ENCODE measurements at regions not wholly inside any gene's neighbourhood (a gene's known extent, or its start where the extent isn't known, plus 50 kb on each side); places are given as distances from the start of the nearest gene placed in this dataset.

DNA sequence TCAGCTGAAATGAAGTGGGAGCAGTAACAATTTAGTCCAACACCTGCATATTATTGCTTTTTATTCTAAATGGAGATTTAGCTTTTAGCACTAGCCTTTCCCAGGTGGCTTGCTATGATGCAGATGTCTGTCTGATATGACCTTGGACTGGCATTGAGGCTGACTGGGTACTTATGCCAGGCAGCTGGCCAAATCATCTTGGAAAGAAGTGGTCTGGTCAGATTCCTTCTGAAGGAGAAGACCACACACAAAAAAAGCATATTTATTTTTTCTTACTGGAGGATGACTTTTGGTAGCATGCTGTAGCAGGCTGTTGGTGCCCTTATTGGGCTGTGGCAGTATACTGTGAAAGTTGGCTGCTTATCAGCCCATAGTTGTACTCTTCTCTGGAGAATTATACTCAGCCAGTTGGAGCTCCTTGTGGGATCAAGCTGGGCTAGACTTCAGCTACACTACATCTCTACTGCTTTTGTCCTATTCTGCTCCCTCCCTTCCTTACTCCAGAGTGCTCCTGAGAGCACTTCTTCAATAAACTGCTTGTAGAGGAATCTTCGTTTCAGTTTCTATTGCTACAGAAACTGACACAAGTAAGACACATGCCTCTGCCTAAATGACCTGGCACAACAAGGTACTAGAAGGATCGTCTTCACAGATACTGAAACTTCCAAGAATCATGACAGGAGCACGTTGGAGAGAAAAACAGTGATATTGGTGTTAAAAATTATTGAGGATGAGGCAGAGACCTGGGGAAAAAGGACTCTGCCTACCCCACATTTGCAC is 196.8 kb upstream of the RPS6KA3 start:
- DNase-seq: no peak
- TF ChIP-seq, protein P1, sequence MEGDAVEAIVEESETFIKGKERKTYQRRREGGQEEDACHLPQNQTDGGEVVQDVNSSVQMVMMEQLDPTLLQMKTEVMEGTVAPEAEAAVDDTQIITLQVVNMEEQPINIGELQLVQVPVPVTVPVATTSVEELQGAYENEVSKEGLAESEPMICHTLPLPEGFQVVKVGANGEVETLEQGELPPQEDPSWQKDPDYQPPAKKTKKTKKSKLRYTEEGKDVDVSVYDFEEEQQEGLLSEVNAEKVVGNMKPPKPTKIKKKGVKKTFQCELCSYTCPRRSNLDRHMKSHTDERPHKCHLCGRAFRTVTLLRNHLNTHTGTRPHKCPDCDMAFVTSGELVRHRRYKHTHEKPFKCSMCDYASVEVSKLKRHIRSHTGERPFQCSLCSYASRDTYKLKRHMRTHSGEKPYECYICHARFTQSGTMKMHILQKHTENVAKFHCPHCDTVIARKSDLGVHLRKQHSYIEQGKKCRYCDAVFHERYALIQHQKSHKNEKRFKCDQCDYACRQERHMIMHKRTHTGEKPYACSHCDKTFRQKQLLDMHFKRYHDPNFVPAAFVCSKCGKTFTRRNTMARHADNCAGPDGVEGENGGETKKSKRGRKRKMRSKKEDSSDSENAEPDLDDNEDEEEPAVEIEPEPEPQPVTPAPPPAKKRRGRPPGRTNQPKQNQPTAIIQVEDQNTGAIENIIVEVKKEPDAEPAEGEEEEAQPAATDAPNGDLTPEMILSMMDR (IDR thresholded peaks at IDR 0.05; ENCODE audit: low read depth, low read length): no peak
- Histone ChIP-seq H3K36me3 (no peaks in the 10 kb centered on the region), H3K27ac (no peak overlapping the region), H3K9me3 (ENCODE audit: severe bottlenecking) (no peaks in the 10 kb centered on the region), H3K27me3 (ENCODE audit: insufficient read depth, low read depth, severe bottlenecking) (no peaks in the 10 kb centered on the region), H3K4me3 (ENCODE audit: low read depth, low read length) (no peak overlapping the region)

DNA sequence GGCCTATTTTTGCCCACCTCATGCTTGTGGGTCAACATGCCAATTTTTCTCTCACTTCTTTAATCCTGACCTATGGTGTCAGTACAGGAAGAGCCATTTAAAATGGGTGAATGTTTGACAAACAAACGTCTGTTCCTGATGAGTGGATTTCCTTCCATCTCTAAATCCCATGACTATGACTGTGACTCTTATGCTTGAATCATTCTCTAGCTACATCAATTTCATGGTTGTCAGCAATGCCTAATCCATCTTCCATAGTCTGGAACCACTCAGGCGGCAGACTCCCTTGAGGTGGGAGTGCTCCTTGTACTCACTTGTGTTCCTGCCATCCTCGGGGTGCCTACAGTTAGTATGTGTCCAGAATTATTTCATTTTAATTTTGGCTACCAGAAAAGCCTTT is 194.9 kb upstream of the RPS6KA3 start:
- no peak overlapping the region for H3K27ac ChIP-seq
- H3K9me3 ChIP-seq (ENCODE audit: severe bottlenecking): no peaks in the 10 kb centered on the region
- H3K27me3 ChIP-seq (ENCODE audit: insufficient read depth, low read depth, severe bottlenecking): no peaks in the 10 kb centered on the region
- H3K36me3 ChIP-seq: no peaks in the 10 kb centered on the region
- no peak overlapping the region for H3K4me3 ChIP-seq (ENCODE audit: low read depth, low read length)
- no peak for DNase-seq
- TF ChIP-seq, protein P1 (IDR thresholded peaks at IDR 0.05; ENCODE audit: low read depth, low read length): no peak

DNA sequence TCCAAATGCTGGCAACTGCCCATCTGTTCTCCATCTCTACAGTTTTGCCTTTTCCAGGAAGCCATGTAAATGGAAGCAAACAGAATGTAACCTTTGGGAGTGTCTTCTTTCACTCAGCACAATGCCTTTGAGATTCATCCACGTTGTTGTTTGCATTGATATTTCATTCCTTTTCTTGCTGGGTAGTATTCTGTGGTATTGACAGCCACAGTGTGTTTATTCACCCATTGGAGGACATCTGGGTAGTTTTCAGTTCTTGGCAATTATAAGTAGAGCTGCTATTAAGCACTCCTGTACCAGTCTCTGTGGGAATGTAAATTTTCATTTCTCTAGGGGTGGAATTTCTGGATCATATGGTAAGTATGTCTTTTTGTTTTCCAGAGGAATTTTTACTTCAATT is 194.3 kb upstream of the RPS6KA3 start:
- DNase-seq: no peak
- H3K36me3 ChIP-seq: no peaks in the 10 kb centered on the region
- H3K4me3 ChIP-seq (ENCODE audit: low read depth, low read length): no peak overlapping the region
- no peaks in the 10 kb centered on the region for H3K27me3 ChIP-seq (ENCODE audit: insufficient read depth, low read depth, severe bottlenecking)
- no peaks in the 10 kb centered on the region for H3K9me3 ChIP-seq (ENCODE audit: severe bottlenecking)
- H3K27ac ChIP-seq: no peak overlapping the region
- TF ChIP-seq, protein P1 (IDR thresholded peaks at IDR 0.05; ENCODE audit: low read depth, low read length): no peak

DNA sequence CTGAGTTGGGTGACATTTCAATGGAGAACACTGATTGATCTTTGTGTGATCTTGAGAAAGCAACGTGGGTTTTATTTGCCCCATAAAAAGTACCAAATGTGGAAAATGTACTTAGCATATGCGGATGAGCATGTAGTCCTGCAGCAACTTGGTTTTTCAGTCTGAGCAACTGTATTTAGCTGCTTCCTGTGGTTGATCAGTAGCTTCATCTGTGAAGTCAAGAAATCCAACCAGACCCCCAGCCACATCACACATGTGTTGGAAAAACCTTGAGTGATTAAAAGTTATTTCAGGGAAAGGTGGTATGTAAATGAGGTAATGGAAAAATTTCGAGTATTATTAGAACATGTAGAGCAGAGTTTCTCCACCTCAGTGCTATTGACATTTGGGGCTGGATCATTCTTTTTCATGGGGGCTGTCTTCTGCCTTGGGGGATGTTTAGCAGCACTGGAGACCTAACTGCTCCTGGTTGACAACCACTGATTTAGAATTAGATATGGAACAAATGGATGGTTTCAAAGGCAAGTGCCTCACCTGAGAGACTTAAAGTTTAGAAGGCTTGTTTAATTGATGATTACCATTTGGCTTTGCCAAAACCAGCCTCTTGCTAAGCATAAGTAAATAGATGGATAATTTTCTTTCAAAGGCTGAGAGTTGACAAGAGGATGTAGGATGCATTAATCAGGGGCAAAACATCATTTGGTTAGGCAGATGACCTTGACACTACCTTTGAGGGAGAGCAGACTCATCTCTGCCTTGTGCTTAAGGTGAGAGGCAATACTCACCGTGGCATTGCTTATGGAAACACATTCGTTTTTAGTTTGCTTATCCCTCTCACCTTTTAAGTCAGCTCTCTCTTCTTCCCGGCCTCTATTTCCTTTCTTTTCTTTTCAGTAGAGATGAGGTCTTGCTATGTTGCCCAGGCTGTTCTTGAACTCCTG is 193.0 kb upstream of the RPS6KA3 start:
- H3K27ac ChIP-seq: no peak overlapping the region
- DNase-seq: no peak
- TF ChIP-seq, protein P1 (IDR thresholded peaks at IDR 0.05; ENCODE audit: low read depth, low read length): no peak
- H3K36me3 ChIP-seq: no peaks in the 10 kb centered on the region
- H3K27me3 ChIP-seq (ENCODE audit: insufficient read depth, low read depth, severe bottlenecking): no peaks in the 10 kb centered on the region
- no peaks in the 10 kb centered on the region for H3K9me3 ChIP-seq (ENCODE audit: severe bottlenecking)
- no peak overlapping the region for H3K4me3 ChIP-seq (ENCODE audit: low read depth, low read length)

DNA sequence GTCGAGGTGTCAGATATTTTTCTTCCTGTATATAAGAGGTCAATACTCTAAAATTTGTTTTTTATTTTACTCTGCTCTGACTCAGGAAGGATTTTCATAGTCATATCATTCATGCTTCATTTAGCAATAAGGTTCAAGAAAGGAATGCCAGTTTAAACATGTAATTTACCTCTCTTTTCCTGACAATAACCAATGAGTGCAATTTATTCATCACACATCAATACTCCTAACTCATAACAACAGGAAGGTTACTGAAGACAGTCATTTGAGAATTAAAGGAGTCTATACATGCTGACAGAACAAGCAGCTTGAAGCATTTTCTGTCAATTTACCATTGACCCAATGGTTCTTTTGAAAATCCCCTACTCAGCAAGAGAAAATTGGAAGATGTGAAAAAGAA is 190.3 kb upstream of the RPS6KA3 start:
- H3K9me3 ChIP-seq (ENCODE audit: severe bottlenecking): no peaks in the 10 kb centered on the region
- DNase-seq: no peak
- H3K4me3 ChIP-seq (ENCODE audit: low read depth, low read length): no peak overlapping the region
- TF ChIP-seq, protein P1 (IDR thresholded peaks at IDR 0.05; ENCODE audit: low read depth, low read length): no peak
- H3K27me3 ChIP-seq (ENCODE audit: insufficient read depth, low read depth, severe bottlenecking): no peaks in the 10 kb centered on the region
- H3K27ac ChIP-seq: no peak overlapping the region
- no peaks in the 10 kb centered on the region for H3K36me3 ChIP-seq

All from WERI-Rb-1 (cell line).